ENCODE measurements at regions not wholly inside any gene's neighbourhood (a gene's known extent, or its start where the extent isn't known, plus 50 kb on each side); places are given as distances from the start of the nearest gene placed in this dataset.

DNA sequence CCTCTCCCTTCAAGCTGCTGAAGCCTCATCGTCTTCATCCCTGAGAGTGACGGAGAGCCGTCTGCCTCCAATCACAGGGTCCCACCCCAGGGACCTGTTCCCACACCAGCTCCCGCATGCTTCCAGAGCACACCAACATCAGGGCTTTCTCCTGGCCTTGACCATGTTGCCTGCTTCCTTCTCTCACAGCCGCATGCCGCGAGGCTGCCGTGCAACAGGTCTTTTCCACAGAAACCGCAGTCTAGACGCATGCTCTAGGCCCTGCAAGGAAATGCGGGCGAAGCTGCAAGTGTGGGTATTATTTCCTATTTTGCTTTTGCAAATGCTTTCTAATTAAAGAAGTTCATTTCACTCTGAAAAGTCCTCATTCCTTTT is 277.8 kb downstream of the EIPR1 start:
- Histone ChIP-seq H3K36me3 (no peaks in the 10 kb centered on the region), H3K9me3 (no peaks in the 10 kb centered on the region), H3K4me3 (no peak overlapping the region), H3K27me3 (no peaks in the 10 kb centered on the region), H3K4me1 (no peaks in the 10 kb centered on the region), H3K27ac (no peak overlapping the region)
- DNase-seq (no peak), ATAC-seq (no peak)
- intact Hi-C loops (cut with DNase I), result no loop called here
- TF ChIP-seq, protein P1, sequence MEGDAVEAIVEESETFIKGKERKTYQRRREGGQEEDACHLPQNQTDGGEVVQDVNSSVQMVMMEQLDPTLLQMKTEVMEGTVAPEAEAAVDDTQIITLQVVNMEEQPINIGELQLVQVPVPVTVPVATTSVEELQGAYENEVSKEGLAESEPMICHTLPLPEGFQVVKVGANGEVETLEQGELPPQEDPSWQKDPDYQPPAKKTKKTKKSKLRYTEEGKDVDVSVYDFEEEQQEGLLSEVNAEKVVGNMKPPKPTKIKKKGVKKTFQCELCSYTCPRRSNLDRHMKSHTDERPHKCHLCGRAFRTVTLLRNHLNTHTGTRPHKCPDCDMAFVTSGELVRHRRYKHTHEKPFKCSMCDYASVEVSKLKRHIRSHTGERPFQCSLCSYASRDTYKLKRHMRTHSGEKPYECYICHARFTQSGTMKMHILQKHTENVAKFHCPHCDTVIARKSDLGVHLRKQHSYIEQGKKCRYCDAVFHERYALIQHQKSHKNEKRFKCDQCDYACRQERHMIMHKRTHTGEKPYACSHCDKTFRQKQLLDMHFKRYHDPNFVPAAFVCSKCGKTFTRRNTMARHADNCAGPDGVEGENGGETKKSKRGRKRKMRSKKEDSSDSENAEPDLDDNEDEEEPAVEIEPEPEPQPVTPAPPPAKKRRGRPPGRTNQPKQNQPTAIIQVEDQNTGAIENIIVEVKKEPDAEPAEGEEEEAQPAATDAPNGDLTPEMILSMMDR (IDR thresholded peaks at IDR 0.05), result no peak
- no peak for TF ChIP-seq POLR2A (IDR thresholded peaks at IDR 0.05)
- WGBS (ENCODE audit: insufficient coverage, low coverage, low lambda C conversion rate, missing lambda C conversion rate), result 78% methylated on average over 12 of the region's 12 CpGs

DNA sequence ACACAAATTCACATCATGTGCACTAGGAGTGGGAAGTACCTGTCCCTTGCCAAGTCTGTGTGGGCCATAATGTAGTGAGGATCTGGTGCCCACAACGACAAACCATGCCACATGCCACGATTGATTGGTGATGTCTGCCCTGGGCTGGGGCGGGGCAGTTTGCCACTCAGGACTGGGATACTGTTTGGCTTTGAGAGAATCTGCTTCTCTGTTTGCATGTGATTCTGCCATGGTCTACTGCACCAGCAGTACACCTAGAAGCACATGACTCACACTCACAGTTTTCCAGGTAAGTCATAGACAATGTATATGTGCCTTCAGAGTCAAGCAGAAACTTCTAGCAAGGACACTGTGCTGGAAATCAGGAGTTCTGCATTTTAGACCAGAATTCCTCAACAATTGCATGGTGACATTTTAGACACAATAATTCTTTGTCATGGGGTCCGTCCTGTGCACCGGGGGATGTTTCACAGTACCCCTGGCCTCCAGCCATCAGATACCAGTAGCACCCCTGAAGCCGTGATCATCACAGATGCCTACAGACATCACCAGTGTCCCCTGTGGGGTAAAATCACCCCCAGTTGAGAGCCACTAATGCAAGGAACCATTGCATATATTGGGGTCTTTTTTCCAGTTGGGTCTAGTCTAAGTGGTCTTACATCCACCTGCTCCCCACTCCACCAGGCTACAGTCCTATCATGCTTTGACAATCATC is 278.3 kb downstream of the EIPR1 start:
- Histone ChIP-seq H3K27ac (no peak overlapping the region), H3K27me3 (no peaks in the 10 kb centered on the region), H3K4me3 (no peak overlapping the region), H3K4me1 (no peaks in the 10 kb centered on the region), H3K9me3 (no peaks in the 10 kb centered on the region), H3K36me3 (no peaks in the 10 kb centered on the region)
- intact Hi-C loops (cut with DNase I), result no loop called here
- DNase-seq (no peak), ATAC-seq (no peak)
- TF ChIP-seq POLR2A (IDR thresholded peaks at IDR 0.05), result no peak
- TF ChIP-seq, protein P1 (IDR thresholded peaks at IDR 0.05), result no peak
- WGBS (ENCODE audit: insufficient coverage, low coverage, low lambda C conversion rate, missing lambda C conversion rate), result no CpG with 5 or more reads among the region's 6 CpGs

DNA sequence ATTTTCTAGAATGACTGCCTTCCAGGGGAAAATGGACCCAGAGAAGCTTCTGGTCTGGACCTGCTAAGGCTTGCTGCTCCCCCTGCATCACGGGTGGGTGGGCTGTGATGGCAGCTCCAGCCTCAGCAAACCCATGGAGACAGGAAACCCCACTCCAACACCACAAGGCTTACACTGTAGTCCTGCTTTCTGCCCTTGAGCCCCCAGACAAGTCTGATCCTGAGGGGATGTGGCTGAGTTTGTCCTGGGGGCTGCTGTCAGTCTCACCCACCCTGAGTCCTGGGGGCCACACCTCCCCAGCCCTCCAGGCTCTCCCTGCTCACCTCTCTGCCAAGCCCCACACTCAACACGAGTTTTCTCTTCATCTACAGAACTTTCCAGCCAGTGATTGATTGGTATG is 279.4 kb downstream of the EIPR1 start:
- no peaks in the 10 kb centered on the region for H3K4me1 ChIP-seq
- no peaks in the 10 kb centered on the region for H3K27me3 ChIP-seq
- intact Hi-C loops (cut with DNase I), result no loop called here
- ATAC-seq (no peak), DNase-seq (no peak)
- TF ChIP-seq, protein P1 (IDR thresholded peaks at IDR 0.05), result no peak
- no peak for TF ChIP-seq POLR2A (IDR thresholded peaks at IDR 0.05)
- no peak overlapping the region for H3K4me3 ChIP-seq
- H3K9me3 ChIP-seq, result no peaks in the 10 kb centered on the region
- H3K27ac ChIP-seq, result no peak overlapping the region
- H3K36me3 ChIP-seq, result no peaks in the 10 kb centered on the region
- WGBS (ENCODE audit: insufficient coverage, low coverage, low lambda C conversion rate, missing lambda C conversion rate), result 50% methylated on average over 1 of the region's 2 CpGs

DNA sequence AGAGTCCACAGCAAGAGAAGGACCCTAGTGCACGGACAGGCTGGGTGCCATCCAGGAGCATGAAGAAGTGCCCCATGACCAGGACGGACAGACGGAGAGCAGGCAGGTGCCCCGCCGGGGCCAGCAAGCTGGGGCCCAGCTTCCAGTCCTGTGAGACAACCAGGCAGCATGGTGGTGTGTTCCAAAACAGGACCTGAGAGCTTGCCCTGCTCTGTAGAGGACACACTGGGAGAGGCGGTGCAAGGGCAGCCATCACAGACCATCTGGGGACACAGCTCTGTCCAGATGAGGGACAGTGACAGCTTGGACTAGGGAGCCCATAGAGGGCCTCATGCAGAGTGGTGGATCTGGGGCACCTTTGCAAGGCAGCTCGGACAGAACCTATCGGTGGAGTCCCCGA is 279.8 kb downstream of the EIPR1 start:
- ATAC-seq, result peak in 1 of 4 donors; percentile 18
- H3K27me3 ChIP-seq, result no peaks in the 10 kb centered on the region
- intact Hi-C loops (cut with DNase I), result no loop called here
- no peak overlapping the region for H3K4me3 ChIP-seq
- H3K9me3 ChIP-seq, result no peaks in the 10 kb centered on the region
- no peak for DNase-seq
- no peaks in the 10 kb centered on the region for H3K36me3 ChIP-seq
- WGBS (ENCODE audit: insufficient coverage, low coverage, low lambda C conversion rate, missing lambda C conversion rate), result no CpG with 5 or more reads among the region's 9 CpGs
- H3K27ac ChIP-seq, result no peak overlapping the region
- no peak for TF ChIP-seq POLR2A (IDR thresholded peaks at IDR 0.05)
- TF ChIP-seq, protein P1 (IDR thresholded peaks at IDR 0.05), result no peak
- no peaks in the 10 kb centered on the region for H3K4me1 ChIP-seq

Data from right lobe of liver (tissue), 6 donors.